ENCODE measurements at regions not wholly inside any gene's neighbourhood (a gene's known extent, or its start where the extent isn't known, plus 50 kb on each side); places are given as distances from the start of the nearest gene placed in this dataset.

- DNase-seq = no peak
These were observed 674.2 kb downstream of the TBL1XR1 start for GRCh38 chr3:176523114-176523513.

DNA sequence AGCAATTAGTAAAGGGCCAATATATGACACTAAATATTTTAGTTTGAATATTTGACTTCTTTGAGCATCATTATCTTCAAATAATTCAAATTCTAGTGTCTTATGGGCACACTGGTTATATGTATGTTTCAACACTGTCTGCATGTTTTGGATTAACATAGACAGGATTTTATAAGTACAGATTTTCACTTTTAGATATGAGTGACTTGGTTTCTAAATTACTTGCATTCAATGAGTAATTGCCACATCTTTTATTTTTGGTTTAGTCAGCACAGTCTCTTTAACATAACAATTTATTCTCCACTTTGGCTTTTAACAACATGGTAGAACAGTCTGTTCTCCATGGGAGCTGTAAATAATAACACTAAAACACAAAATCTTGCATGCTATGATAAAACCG, 674.8 kb downstream of the TBL1XR1 start:
- DNase-seq = no peak

GRCh38 chr3:176521531-176522175, 675.6 kb downstream of the TBL1XR1 start:
- DNase-seq = no peak

GRCh38 chr3:176514297-176514696, 683.0 kb downstream of the TBL1XR1 start:
- no peak for DNase-seq

DNA sequence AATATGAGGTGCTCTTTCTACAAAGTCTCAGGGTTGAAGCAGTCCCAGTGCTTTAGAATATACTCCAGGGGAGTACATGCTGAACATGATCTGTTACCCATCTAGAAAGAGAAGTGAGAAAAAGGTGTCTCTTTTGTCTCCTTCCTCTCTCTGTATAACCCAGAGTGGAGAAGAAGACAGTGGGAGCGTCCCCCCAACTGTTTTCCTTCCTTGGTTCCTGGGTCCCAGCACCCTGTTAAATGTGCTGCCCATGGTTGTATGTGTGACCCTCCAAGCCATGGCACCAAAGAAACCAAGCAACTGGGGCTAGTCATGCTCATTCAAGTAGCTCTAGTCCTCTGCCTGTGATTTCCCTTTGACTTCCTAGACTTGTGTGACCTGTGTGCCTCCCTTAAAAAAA, 683.7 kb downstream of the TBL1XR1 start:
- DNase-seq = no peak

- DNase-seq = no peak
These were observed 685.2 kb downstream of the TBL1XR1 start for GRCh38 chr3:176512037-176512436.

GRCh38 chr3:176510097-176510496, 687.2 kb downstream of the TBL1XR1 start:
- no peak for DNase-seq

GRCh38 chr3:176505878-176506621, 691.2 kb downstream of the TBL1XR1 start:
- no peak for DNase-seq

DNA sequence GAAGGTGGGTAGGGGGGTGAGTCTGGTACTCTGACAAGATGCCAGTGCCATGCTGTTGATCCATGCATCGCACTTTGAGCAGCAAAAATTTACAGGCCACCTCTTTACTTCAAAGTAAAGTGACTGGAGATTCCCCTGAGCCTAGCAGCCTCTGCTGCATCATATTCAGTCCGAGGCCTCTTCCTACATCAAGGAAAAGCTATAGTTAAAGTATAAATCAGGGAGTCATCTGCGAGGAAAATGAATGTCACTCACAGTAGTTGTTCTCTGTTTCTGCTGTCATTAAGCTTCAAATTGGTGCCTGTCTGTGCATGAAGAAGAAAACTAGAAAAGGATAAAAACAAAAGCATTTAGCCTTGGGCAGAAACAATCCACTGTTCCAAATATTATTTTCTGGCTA, 706.2 kb downstream of the TBL1XR1 start:
- no peak for DNase-seq

DNA sequence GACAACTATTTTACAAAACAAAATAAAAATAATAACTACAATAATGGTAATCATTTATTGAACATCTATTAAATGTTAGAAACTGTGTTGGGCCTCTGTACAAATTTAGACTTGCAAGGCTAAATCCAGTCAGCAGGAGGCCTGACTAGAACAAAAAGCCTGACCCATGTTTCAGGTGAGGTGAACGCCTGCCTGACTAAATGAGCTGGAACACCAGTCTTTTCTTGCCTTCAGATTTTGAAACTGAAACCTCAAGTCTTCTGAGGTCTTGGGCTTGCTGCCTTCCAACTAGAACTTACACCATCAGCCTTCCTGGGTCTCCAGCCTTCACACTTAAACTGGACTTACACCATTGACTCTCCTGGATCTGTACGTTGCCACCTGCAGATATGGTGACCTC, 706.9 kb downstream of the TBL1XR1 start:
- no peak for DNase-seq

GRCh38 chr3:176479248-176479647, 718.0 kb downstream of the TBL1XR1 start:
- no peak for DNase-seq

DNA sequence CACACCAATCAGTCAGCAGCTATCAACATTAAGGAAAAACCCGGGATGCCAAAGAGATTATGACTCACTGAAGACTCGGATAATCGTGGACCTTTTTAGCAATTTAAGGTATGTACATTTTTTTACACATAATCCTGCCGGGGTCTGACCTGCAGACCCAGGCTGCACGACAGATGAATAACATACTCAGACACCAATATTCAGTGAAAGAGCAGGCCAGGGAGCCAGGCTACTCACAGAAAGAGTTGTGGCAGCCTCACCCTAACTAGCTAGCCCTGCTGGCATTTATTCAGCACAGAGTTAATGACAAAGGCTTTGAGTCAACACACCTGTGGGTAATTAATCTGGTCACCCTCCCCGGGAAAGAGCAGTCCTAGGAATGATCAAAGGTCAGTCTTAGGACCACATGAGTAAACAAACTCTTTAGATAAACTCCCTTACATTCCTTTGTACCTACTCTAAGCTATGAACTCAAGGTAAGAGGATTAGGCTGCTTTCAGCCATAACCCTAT, 727.5 kb downstream of the TBL1XR1 start:
- DNase-seq = no peak

DNA sequence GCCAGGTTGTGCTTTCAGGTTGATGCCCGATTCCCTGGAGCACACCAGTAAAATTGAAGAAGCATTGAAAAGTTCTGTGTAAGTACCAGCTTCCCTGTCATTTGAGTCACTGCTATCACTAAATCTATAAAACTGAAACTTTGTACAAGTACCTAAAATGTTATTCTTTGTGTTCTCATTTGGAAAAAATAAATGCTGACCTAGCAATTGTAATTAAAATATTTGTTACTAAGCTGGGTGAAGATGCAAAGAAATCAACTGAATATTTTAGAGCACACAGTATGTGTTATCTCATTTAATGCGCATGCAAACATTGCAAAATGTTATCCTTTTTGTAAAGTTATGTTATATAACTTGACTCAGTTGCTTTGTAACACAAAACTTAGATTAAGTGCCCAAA, 733.7 kb downstream of the TBL1XR1 start:
- no peak for DNase-seq

GRCh38 chr3:176447369-176447768, 749.9 kb downstream of the TBL1XR1 start:
- no peak for DNase-seq

GRCh38 chr3:176442326-176442725, 755.0 kb downstream of the TBL1XR1 start:
- no peak for DNase-seq

DNA sequence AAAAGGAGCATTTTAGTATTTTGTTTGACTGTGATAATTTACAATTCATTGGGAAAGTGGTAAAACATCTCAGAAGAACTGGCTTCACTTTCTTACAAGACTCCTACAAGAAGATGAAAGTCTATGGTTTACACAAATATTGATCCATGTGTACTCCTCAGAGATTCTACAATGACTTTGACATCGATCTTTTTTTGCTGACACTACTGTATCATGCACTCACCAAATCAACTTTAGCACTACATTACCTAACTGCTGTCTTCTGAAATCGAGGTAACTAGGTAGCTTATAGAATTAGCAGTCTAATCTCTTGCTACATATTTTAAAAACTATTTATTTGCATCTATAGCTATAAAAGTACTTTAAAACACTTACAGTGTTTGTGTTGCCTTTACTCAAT, 757.6 kb downstream of the TBL1XR1 start:
- no peak for DNase-seq

DNA sequence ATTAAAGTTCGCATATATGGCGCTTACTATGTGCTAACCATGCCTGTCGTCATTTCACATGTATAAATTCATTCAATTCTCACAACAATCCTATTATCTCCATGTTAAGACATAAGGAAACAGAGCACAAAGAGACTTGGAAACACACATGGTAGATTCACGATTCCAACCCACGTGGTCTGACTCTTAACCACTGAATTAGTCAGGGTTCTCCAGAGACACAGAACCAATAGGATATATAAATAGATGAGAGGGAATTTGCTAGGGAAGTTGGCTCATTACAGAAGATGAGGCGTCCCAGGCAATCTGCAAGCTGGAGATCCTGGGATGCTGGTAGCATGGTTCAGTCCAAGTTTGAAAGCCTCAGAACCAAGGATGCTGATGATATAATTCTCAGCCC, 765.3 kb downstream of the TBL1XR1 start:
- DNase-seq = no peak

- no peak for DNase-seq
These were observed 766.3 kb downstream of the TBL1XR1 start for GRCh38 chr3:176431038-176431418.

DNA sequence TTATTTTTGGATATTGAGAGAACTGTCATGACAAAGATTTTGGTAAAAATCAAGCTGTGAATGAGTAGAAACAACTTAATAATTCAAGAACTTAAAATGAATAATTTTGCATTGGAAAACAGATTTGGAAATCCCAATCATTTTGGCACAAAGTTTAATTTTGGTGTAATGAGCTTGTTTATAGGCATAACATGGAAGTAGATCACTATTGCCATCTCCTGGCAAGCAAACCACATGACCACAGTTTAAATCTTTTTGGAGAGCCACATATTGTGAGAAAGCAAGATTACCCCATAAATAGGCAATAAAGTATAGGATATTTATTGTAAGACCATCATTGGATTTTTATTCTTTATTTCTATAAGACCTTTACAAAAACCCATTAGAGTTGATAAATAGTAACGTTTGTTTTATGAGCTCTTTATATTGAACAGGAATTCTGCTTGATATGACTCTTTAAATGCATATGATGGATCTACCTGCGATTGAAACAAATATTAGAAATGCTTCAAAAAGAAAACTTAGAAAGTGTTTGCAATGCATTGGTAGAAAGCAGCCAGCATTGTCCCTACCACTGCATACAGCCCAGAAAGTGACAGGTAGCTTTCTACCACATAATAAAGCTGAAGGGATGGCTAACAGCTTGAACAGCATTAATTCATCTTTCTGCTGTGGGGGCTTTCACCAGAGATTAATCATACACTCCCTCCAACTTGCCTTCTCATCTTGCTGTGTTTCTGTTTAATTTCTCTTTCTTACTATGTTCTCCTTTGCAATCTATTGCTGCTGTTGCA, 766.8 kb downstream of the TBL1XR1 start:
- no peak for DNase-seq

DNA sequence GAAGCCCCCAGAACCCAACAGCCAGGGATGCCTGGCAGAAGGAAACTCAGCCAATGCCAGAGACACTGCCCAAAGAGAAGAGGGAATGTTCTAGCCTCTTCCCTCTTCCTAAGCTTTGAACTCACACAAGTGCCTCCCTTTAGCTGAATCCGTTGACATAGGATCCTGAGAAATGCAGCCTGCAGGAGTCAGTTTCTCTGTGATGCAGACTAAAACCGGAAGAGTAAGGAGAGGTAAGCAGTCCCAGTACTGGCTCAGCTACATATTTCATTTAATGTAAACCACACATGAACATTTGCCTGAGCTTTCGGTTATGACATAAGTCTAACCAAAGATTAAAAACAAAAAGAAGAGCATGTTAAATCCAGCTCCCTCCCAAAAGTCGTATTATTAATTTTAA, 768.7 kb downstream of the TBL1XR1 start:
- no peak for DNase-seq

- DNase-seq = no peak
These were observed 770.9 kb downstream of the TBL1XR1 start for GRCh38 chr3:176426371-176426770.

- no peak for DNase-seq
These were observed 780.4 kb downstream of the TBL1XR1 start for GRCh38 chr3:176416870-176417269.

- DNase-seq = no peak
These were observed 781.5 kb downstream of the TBL1XR1 start for GRCh38 chr3:176415661-176416295.

Measured in activated naive CD4-positive, alpha-beta T cell treated with anti-CD3 and anti-CD28 coated beads, Interleukin-2, amount 50 U/mL, for 16 hours (primary cell).